Sciatic nerve (tissue), 2 donors: ENCODE measurements at regions not wholly inside any gene's neighbourhood (a gene's known extent, or its start where the extent isn't known, plus 50 kb on each side); places are given as distances from the start of the nearest gene placed in this dataset.

Source experiments
- ATAC-seq: fragments of 200-7000 bp; cut with Tn5 transposase; one replicate; pipeline ENCODE4 v1.9.1; 2020; ENCODE audit warnings: mild to moderate bottlenecking, moderate library complexity
- DNase-seq: peaks from one replicate; pipeline ENCODE4 v3.0.0-alpha.2; 2020; ENCODE audit warnings: low spot score
- intact Hi-C: fragments of 100-400 bp; cut with DNase I; formaldehyde crosslinking; loops from one replicate; pipeline ENCODE4 v1.14.2; 2022
- donor health status: DM: no; HTN: no; CAD: no.
- donor health status: DM: no; HTN: no; CAD: no.

GRCh38 chr18:22467760-22468553 is 50.2 kb upstream of the CTAGE1 start:
- ATAC-seq (no peak), DNase-seq (no peak)
- intact Hi-C loops = no loop called here

- no peak for ATAC-seq
- DNase-seq = no peak
- intact Hi-C loops = no loop called here
Observed at GRCh38 chr18:22468554-22468891, 50.8 kb upstream of the CTAGE1 start.

DNA sequence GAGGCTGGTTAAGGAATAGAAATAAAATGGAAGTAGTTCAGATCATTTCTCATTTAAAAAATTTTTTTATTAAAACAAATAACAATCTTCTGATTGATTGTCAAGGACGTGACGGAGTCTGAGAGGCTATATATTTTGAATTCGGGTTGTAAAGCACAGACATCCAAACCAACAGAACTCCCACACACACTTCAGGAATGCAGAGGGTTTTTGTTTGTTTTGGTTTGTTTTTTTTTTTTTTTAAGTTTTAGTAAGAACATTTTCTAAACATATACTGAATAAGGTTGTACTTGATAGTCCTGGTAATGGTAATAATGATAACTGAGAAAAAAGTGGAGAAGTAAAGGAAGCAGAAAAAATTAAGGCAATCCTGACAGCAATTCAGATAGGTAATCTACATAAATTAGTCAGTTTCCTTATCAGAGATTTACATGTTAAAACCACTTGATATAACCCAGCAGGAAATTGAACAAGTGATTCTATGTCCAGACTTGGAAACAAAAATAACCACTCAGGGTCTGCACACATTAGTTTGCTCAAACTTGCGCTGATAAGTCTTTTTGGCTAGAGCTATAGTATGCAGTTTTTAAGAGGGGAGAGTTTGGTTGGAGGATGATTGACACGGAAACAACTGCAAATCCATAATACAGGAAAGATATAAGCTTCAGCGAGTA is 51.5 kb upstream of the CTAGE1 start:
- no peak for DNase-seq
- intact Hi-C loops = no loop called here
- no peak for ATAC-seq

DNA sequence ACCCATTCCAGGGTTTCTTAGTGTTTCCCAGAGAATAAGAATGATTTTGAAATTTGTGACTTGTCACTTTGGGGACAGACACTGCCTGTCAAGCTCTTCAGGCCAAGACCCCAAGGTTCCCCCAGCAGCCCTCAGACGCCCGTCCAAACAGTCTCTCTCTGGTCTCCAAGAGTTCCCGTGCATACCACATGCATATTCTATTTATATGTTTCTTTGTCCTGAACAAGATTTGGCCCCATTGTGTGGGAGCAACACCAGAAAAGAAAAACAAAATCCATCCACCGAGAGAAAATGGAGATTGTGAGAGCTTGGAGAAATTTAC is 52.2 kb upstream of the CTAGE1 start:
- intact Hi-C loops = no loop called here
- no peak for ATAC-seq
- DNase-seq = no peak

GRCh38 chr18:22470248-22471235 is 52.8 kb upstream of the CTAGE1 start:
- no peak for ATAC-seq
- intact Hi-C loops = no loop called here
- no peak for DNase-seq

DNA sequence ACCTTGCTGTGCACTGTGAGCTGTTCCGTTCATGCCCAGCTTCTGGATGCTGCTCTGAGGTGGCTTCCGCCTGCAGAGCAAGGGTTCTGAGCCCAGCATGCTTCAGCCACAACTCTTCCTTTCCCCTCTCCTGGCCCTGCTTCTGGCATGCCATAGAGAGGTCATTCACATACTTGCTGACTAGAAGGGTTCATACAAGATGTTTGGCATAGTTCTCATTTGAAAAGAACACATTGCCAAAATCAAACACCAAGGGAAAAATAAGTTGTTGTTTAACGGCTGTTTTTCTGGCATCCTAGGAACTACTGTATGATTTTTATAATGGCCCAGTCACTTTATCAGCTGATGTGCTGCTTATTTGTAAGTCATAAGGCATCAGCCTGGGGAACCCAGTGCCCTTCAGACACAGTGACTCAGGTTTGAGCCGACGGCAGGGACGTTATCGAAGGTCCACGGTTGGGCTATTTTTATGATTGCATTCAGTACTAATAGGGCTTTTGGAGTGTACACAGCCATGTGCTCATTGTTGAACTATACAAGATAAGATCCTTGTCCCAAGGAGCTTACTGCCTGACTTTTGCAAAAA is 53.9 kb upstream of the CTAGE1 start:
- intact Hi-C loops = no loop called here
- DNase-seq (no peak), ATAC-seq (peak; percentile 38)

DNA sequence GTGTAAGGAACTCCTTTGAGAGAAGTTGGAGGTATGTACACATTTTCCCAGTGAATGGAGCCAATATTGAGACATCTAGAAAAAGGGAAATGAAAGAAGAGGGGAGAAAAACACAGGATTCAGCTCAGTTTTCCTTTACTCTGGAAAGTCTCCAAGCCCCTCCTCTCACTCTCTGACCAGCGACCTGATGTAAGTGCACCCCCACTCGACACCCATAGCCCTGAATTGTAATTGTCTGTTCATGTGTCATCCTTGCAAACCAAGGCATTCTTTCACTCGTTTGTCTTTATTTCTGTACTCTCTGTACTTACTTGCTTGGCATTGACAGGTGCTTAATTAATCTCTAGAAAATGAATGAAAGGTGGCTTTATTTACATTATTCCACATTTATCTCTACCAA is 55.7 kb upstream of the CTAGE1 start:
- intact Hi-C loops = no loop called here
- no peak for DNase-seq
- no peak for ATAC-seq

DNA sequence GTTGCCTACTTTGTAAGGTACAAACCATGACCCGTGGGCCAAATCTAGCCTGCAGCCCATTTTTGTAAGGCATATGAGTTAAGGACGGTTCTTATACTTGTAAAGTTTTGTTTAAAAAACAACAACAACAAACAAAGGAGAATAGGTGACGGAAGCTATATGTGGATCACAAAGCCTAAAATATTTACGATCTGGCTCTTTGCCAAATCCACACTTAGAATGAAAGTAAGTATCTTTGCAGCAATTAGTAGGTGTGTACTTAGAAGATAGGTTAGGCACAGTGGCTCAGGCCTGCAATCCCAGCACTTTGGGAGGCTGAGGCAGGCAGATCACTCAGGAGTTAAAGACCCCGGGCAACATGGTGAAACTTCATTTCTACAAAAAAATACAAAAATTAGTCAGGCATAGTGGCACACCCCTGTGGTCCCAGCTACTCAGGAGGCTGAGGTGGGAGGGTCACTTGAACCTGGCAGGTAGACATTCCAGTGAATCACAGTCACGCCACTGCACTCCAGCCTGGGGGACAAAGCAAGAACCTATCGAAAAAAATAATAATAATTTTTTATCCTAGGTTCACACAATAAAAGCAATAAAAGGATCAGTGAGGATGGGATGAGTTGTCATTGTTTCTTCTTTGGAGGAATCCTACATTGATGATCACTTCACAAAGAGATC is 57.8 kb upstream of the CTAGE1 start:
- intact Hi-C loops = no loop called here
- DNase-seq (no peak), ATAC-seq (no peak)

DNA sequence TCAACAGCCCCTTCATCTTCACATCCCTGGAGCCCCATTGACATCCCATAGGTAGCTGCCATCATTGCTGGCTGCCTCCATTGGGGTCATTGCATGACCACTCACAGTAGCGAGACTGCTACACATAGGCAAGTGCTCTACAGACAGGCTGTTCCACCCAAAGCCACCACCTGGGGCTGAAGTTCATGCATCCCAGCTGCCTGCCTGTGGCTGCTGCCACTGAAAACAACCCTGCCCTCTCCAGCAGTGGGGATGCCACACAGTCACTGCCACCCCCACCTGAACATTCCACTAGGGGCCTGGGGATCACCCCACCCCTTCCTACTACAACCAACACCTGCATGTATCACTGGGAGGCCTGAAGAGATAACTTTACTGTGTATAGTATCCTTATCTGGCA is 59.5 kb upstream of the CTAGE1 start:
- no peak for DNase-seq
- intact Hi-C loops = no loop called here

GRCh38 chr18:22482948-22483347 is 65.2 kb upstream of the CTAGE1 start:
- DNase-seq = no peak
- intact Hi-C loops = no loop called here
- ATAC-seq = no peak

More for the DNA sequence above, 59.5 kb upstream of the CTAGE1 start:
- no peak for ATAC-seq

DNA sequence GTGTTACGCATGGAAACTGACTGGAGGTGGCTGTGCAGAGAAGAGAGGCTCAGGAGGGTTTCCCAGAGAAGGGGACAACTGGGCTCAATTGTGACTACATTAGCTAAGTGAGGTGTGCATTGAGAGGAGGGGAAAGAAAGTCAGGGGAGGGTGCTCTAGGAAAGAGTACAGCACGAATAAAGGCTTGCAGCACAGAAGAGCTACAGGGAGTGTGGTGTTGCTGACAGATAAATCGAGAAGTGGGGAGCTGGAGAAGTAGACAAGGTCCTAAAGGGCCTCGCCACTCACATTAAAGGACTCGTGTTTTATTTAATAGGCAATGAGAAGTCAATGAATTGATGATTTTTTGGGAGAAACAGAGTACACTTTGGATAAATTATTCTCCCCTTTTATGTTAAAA is 65.7 kb upstream of the CTAGE1 start:
- DNase-seq (no peak), ATAC-seq (no peak)
- intact Hi-C loops = no loop called here

- DNase-seq (no peak), ATAC-seq (no peak)
- intact Hi-C loops = no loop called here
Observed at GRCh38 chr18:22484471-22484870, 66.8 kb upstream of the CTAGE1 start.

GRCh38 chr18:22485808-22486244 is 68.1 kb upstream of the CTAGE1 start:
- intact Hi-C loops = no loop called here
- DNase-seq (no peak), ATAC-seq (no peak)

DNA sequence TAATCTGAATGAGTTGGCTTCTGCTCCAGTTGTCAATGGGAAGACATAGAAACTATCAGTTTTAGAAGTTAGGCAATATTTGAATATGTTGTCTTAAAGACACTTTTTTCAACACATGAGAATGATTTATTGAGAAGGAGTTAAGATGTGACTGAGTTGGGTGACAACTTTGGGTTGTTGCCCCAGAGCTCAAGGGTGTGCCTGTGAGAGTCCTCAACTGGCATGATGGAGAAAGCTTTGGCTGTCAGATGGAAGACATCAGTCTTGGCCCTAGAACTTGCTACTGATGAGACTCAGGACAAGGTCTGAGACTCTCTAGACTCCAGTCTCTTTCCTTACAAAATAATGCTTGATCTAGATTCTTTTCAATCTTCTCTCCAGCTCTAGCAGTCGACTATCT is 69.0 kb upstream of the CTAGE1 start:
- intact Hi-C loops = no loop called here
- no peak for DNase-seq
- ATAC-seq = no peak

DNA sequence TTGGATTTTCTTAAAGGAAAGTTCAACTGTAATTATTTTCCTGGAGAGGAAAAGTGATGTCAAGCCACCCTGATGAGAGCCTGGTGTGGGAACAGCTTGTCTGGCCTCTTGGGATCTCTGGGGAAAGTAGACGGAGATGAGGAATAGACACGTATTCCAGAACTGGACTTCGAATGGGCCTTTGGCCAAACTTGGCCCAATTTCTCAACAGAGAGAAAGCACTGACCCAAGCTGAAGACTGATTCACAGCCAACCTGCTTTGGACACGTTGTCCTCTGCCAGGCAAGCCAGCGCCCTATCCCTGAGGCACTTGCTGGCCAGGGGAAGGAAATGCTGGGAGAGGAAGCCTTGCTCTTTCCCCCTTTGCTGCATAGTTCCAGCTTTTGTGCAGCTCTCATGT is 70.8 kb upstream of the CTAGE1 start:
- DNase-seq = no peak
- peak; percentile 68 for ATAC-seq
- intact Hi-C loops = no loop called here

- DNase-seq = no peak
- no peak for ATAC-seq
- intact Hi-C loops = no loop called here
Observed at GRCh38 chr18:22489704-22490103, 72.0 kb upstream of the CTAGE1 start.

DNA sequence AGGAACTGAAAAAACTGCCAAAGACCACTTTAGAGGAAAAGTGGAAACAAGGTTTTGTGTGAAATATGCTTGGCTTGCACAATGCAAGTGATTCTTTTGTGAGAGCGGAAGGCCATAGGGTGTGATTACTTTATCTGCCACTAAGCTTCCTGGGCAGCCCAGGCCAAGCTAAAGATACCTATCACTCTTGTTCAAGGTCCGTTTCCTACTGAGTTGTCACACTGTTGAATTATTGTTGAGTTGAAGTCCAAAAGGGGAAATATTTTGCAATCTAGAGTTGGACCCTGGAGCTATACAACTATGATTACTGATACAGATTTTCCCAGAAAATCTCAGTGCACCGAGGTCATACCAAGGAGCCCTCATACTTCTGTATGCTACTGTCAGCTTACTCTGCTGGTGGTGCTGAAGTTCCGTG is 72.7 kb upstream of the CTAGE1 start:
- no peak for ATAC-seq
- intact Hi-C loops = no loop called here
- no peak for DNase-seq

GRCh38 chr18:22493255-22493654 is 75.5 kb upstream of the CTAGE1 start:
- intact Hi-C loops = no loop called here
- DNase-seq = no peak
- no peak for ATAC-seq

- no peak for DNase-seq
- ATAC-seq = no peak
- intact Hi-C loops = no loop called here
Observed at GRCh38 chr18:22493940-22494339, 76.2 kb upstream of the CTAGE1 start.
